Esophagus muscularis mucosa (tissue), 4 donors: ENCODE measurements at regions not wholly inside any gene's neighbourhood (a gene's known extent, or its start where the extent isn't known, plus 50 kb on each side); places are given as distances from the start of the nearest gene placed in this dataset.

Experiments
- DNase-seq: peaks from one replicate; pipeline ENCODE4 v3.0.0-alpha.2; 2017; ENCODE audit errors: extremely low spot score
- H3K27ac ChIP-seq, 4 donors: fragments of 200-600 bp; sonication (generic); replicated peaks in 1 of 4; 1 replicate in 3 of 4; 2 replicates in 1 of 4; pipeline ENCODE4 v1.5.1; 2016 to 2019; ENCODE audit warnings: mild to moderate bottlenecking in 1 of 4
- H3K27me3 ChIP-seq, 4 donors: fragments of 200-600 bp; sonication (generic); one replicate each; pipeline versions ENCODE4 v1.5.1 to v1.6.0; 2016 to 2019
- H3K36me3 ChIP-seq, 4 donors: fragments of 200-600 bp; sonication (generic); one replicate each; pipeline ENCODE4 v1.5.1; 2016 to 2019
- H3K4me1 ChIP-seq, 4 donors: fragments of 200-600 bp; sonication (generic); one replicate each; pipeline ENCODE4 v1.5.1; 2016 to 2019
- H3K4me3 ChIP-seq, 4 donors: fragments of 200-600 bp; sonication (generic); 1 replicate in 2 of 4; 2 replicates in 2 of 4; pipeline ENCODE4 v1.5.1; 2016 to 2019; ENCODE audit warnings: mild to moderate bottlenecking in 4 of 4, moderate library complexity in 1 of 4
- H3K9me3 ChIP-seq, 4 donors: fragments of 200-600 bp; sonication (generic); 1 replicate in 3 of 4; 2 replicates in 1 of 4; pipeline ENCODE4 v1.5.1; 2016 to 2019
- CTCF ChIP-seq, 3 experiments: fragments of 200-600 bp in 2 of 3; fragments of 450-650 bp in 1 of 3; sonication (generic) in 2 of 3; IDR thresholded peaks; one replicate each; pipeline ENCODE4 v1.5.1; 2017 to 2019; ENCODE audit warnings: antibody characterized with exemption in 3 of 3, mild to moderate bottlenecking in 2 of 3, moderate library complexity in 1 of 3
- EP300 ChIP-seq: sonication (generic); formaldehyde crosslinking; IDR thresholded peaks from one replicate; pipeline ENCODE4 v1.6.1; 2017; ENCODE audit warnings: antibody characterized with exemption
- POLR2A ChIP-seq: fragments of 450-650 bp; IDR thresholded peaks from one replicate; pipeline ENCODE4 v1.6.1; 2017; ENCODE audit warnings: antibody characterized with exemption, moderate library complexity, mild to moderate bottlenecking, low read depth
- POLR2AphosphoS5 ChIP-seq, 2 donors: sonication (generic); formaldehyde crosslinking; IDR thresholded peaks; one replicate each; pipeline ENCODE4 v1.6.1; 2017; ENCODE audit warnings: antibody characterized with exemption in 2 of 2
- WGBS: methylation state at CpG from one replicate; pipeline ENCODE4 v1.1.5; 2018; 5-methylcytosine and 5-hydroxymethylcytosine counted together
- intact Hi-C: fragments of 100-400 bp; cut with DNase I; formaldehyde crosslinking; loops from one replicate; pipeline ENCODE4 v1.15.1; 2023

GRCh38 chr9:78479441-78479840 lies 182.5 kb downstream of the PSAT1 start:
- intact Hi-C loops, result no loop called here
- no peak overlapping the region for H3K27ac ChIP-seq
- no peak overlapping the region for H3K4me3 ChIP-seq
- TF ChIP-seq CTCF (IDR thresholded peaks at IDR 0.05), result no peak
- TF ChIP-seq POLR2A, result no peak
- TF ChIP-seq EP300, result no peak
- no peak for TF ChIP-seq POLR2AphosphoS5 (IDR thresholded peaks at IDR 0.05)
- H3K9me3 ChIP-seq, result peaks cover 0 to 19% (median 7%) of the 10 kb centered on the region in 4 donors
- no peaks in the 10 kb centered on the region for H3K4me1 ChIP-seq
- H3K27me3 ChIP-seq, result no peaks in the 10 kb centered on the region
- no peak for DNase-seq
- no peaks in the 10 kb centered on the region for H3K36me3 ChIP-seq

GRCh38 chr9:78486661-78487060 lies 189.7 kb downstream of the PSAT1 start:
- Histone ChIP-seq H3K27ac (no peak overlapping the region), H3K4me1 (no peaks in the 10 kb centered on the region), H3K27me3 (no peaks in the 10 kb centered on the region), H3K9me3 (peaks cover 0 to 13% (median 5%) of the 10 kb centered on the region in 4 donors), H3K4me3 (no peak overlapping the region), H3K36me3 (no peaks in the 10 kb centered on the region)
- WGBS, result 55% methylated on average over 2 of the region's 2 CpGs
- no peak for DNase-seq
- intact Hi-C loops, result no loop called here
- no peak for TF ChIP-seq EP300
- TF ChIP-seq POLR2AphosphoS5 (IDR thresholded peaks at IDR 0.05), result no peak
- TF ChIP-seq CTCF (IDR thresholded peaks at IDR 0.05), result no peak
- no peak for TF ChIP-seq POLR2A

GRCh38 chr9:78490231-78490630 lies 193.3 kb downstream of the PSAT1 start:
- intact Hi-C loops, result no loop called here
- 72% methylated on average over 4 of the region's 4 CpGs for WGBS
- Histone ChIP-seq H3K4me1 (no peaks in the 10 kb centered on the region), H3K36me3 (no peaks in the 10 kb centered on the region), H3K4me3 (no peak overlapping the region), H3K9me3 (no peaks in the 10 kb centered on the region), H3K27ac (no peak overlapping the region), H3K27me3 (no peaks in the 10 kb centered on the region)
- DNase-seq, result no peak
- TF ChIP-seq POLR2A (no peak), POLR2AphosphoS5 (IDR thresholded peaks at IDR 0.05) (no peak), CTCF (IDR thresholded peaks at IDR 0.05) (no peak), EP300 (no peak)

- Histone ChIP-seq H3K27me3 (no peaks in the 10 kb centered on the region), H3K4me3 (no peak overlapping the region), H3K36me3 (no peaks in the 10 kb centered on the region), H3K4me1 (no peaks in the 10 kb centered on the region), H3K27ac (no peak overlapping the region), H3K9me3 (no peaks in the 10 kb centered on the region)
- intact Hi-C loops, result no loop called here
- 71% methylated on average over 1 of the region's 3 CpGs for WGBS
- no peak for TF ChIP-seq POLR2AphosphoS5 (IDR thresholded peaks at IDR 0.05)
- TF ChIP-seq CTCF (IDR thresholded peaks at IDR 0.05), result no peak
- no peak for TF ChIP-seq EP300
- no peak for TF ChIP-seq POLR2A
- no peak for DNase-seq
These were observed 194.5 kb downstream of the PSAT1 start for GRCh38 chr9:78491402-78491801.

- H3K4me1 ChIP-seq, result no peaks in the 10 kb centered on the region
- no peak overlapping the region for H3K4me3 ChIP-seq
- DNase-seq, result no peak
- H3K36me3 ChIP-seq, result no peaks in the 10 kb centered on the region
- WGBS, result 63% methylated on average over 2 of the region's 2 CpGs
- H3K27ac ChIP-seq, result no peak overlapping the region
- H3K27me3 ChIP-seq, result no peaks in the 10 kb centered on the region
- intact Hi-C loops, result no loop called here
- H3K9me3 ChIP-seq, result peaks cover 0 to 3% (median 0%) of the 10 kb centered on the region in 4 donors
- TF ChIP-seq CTCF (IDR thresholded peaks at IDR 0.05), result no peak
- TF ChIP-seq POLR2A, result no peak
- TF ChIP-seq POLR2AphosphoS5 (IDR thresholded peaks at IDR 0.05), result no peak
- no peak for TF ChIP-seq EP300
These were observed 196.3 kb downstream of the PSAT1 start for GRCh38 chr9:78493166-78493742.
